ENCODE measurements at regions not wholly inside any gene's neighbourhood (a gene's known extent, or its start where the extent isn't known, plus 50 kb on each side); places are given as distances from the start of the nearest gene placed in this dataset.

- dilution Hi-C loops (cut with MboI; ENCODE audit: extremely low pct_ligation_motif_present, low sequenced_read_pairs) = no loop called here
- Histone ChIP-seq H3K79me2 (ENCODE audit: control insufficient read depth, insufficient read depth, low read length) (no peaks in the 10 kb centered on the region), H2AFZ (ENCODE audit: low read depth, low read length) (no peak overlapping the region), H3K9me1 (replicated peaks; ENCODE audit: control insufficient read depth, extremely low read depth, insufficient read depth, low read length) (no peaks in the 10 kb centered on the region), H3K27me3 (ENCODE audit: control insufficient read depth in 2 of 2, insufficient read depth in 2 of 2, low read length in 2 of 2) (peaks cover 0 to 1% of the 10 kb centered on the region in 2 experiments), H3K27ac (ENCODE audit: insufficient read depth, low read depth, low read length) (no peak overlapping the region), H3K9me3 (replicated peaks; ENCODE audit: control insufficient read depth, insufficient read depth, low read length) (no peaks in the 10 kb centered on the region), H3K4me1 (ENCODE audit: control insufficient read depth, extremely low read depth, insufficient read depth, low read length) (no peaks in the 10 kb centered on the region), H3K4me2 (ENCODE audit: insufficient read depth, low read length) (no peak overlapping the region), H3K9ac (replicated peaks; ENCODE audit: extremely low read depth, insufficient read depth, low read length) (no peak overlapping the region), H3K4me3 (replicated peaks in 1 of 3; ENCODE audit: insufficient read depth in 1 of 3, low read depth in 1 of 3, low read length in 3 of 3) (no peak overlapping the region), H3K36me3 (ENCODE audit: control insufficient read depth in 2 of 2, extremely low read depth in 1 of 2, insufficient read depth in 2 of 2, low read length in 2 of 2) (no peaks in the 10 kb centered on the region), H4K20me1 (replicated peaks; ENCODE audit: control insufficient read depth, extremely low read depth, insufficient read depth, low read length) (no peaks in the 10 kb centered on the region)
- BruUV-seq (replicated peaks) = no TSS peak
- ChIA-PET POLR2A (interaction anchor here (0.6 kb wide), 1 partner anchor 206 kb away, joined by 4 read pairs; no protein-coding TSS in a partner anchor), CTCF (interaction anchor here (1.3 to 4.2 kb wide), 6 partner anchors 12 to 180 kb away, joined by 3 to 12 read pairs (median 4); no protein-coding TSS in a partner anchor)
- TF ChIP-seq POLR2A (IDR thresholded peaks at IDR 0.05; ENCODE audit: low read depth, low read length) (no peak), JUN (IDR thresholded peaks at IDR 0.05; ENCODE audit: borderline replicate concordance, insufficient read depth, insufficient read length, low read depth) (no peak), FOS (IDR thresholded peaks at IDR 0.05; ENCODE audit: borderline replicate concordance, insufficient read depth, low read length) (no peak), GATA2 (IDR thresholded peaks at IDR 0.05; ENCODE audit: insufficient read depth, insufficient read length, low read depth, low read length) (no peak), MYC (IDR thresholded peaks at IDR 0.05; ENCODE audit: low read depth, low read length) (no peak), EZH2 (IDR thresholded peaks at IDR 0.05; ENCODE audit: borderline replicate concordance, low read depth, low read length, severe bottlenecking) (no peak), POLR2AphosphoS5 (IDR thresholded peaks at IDR 0.05; ENCODE audit: insufficient read depth, low read depth, low read length) (no peak)
- TF ChIP-seq, protein P1, sequence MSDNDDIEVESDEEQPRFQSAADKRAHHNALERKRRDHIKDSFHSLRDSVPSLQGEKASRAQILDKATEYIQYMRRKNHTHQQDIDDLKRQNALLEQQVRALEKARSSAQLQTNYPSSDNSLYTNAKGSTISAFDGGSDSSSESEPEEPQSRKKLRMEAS (IDR thresholded peaks at IDR 0.05; ENCODE audit: insufficient read depth, insufficient read length) = no peak
- TF ChIP-seq, protein P2, sequence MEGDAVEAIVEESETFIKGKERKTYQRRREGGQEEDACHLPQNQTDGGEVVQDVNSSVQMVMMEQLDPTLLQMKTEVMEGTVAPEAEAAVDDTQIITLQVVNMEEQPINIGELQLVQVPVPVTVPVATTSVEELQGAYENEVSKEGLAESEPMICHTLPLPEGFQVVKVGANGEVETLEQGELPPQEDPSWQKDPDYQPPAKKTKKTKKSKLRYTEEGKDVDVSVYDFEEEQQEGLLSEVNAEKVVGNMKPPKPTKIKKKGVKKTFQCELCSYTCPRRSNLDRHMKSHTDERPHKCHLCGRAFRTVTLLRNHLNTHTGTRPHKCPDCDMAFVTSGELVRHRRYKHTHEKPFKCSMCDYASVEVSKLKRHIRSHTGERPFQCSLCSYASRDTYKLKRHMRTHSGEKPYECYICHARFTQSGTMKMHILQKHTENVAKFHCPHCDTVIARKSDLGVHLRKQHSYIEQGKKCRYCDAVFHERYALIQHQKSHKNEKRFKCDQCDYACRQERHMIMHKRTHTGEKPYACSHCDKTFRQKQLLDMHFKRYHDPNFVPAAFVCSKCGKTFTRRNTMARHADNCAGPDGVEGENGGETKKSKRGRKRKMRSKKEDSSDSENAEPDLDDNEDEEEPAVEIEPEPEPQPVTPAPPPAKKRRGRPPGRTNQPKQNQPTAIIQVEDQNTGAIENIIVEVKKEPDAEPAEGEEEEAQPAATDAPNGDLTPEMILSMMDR (IDR thresholded peaks at IDR 0.05; ENCODE audit: extremely low read depth in 1 of 2, insufficient read depth in 1 of 2, low read depth in 1 of 2, low read length in 2 of 2) = no peak
- intact Hi-C loops (cut with micrococcal nuclease) = no loop called here
- FAIRE-seq (no peak), DNase-seq (ENCODE audit: low read depth, low spot score) (no peak)
Observed at GRCh38 chr16:85998868-85999729, 100.1 kb downstream of the IRF8 start.

Measured in endothelial cell of umbilical vein (primary cell).